CD4-positive, alpha-beta T cell treated with Interleukin-6 for 4 hours (primary cell): ENCODE measurements at regions not wholly inside any gene's neighbourhood (a gene's known extent, or its start where the extent isn't known, plus 50 kb on each side); places are given as distances from the start of the nearest gene placed in this dataset.
"Not testable (repeated sequence)": the region's sequence is repeated elsewhere in the genome, so short reads cannot be mapped to it uniquely, and the experiment has no call there.

Experiments
- DNase-seq: peaks from one replicate; pipeline ENCODE4 v3.0.0-alpha.2; 2020; ENCODE audit warnings: mixed read lengths

- DNase-seq, result no peak
Observed at GRCh38 chr12:124651516-124652273, 84.3 kb upstream of the NCOR2 start.

GRCh38 chr12:124650912-124651311 is 83.5 kb upstream of the NCOR2 start:
- no peak for DNase-seq

GRCh38 chr12:124648710-124649384 is 81.4 kb upstream of the NCOR2 start:
- DNase-seq, result no peak

- no peak for DNase-seq
Observed at GRCh38 chr12:124647316-124647715, 79.9 kb upstream of the NCOR2 start.

GRCh38 chr12:124646385-124647230 is 79.2 kb upstream of the NCOR2 start:
- peak; percentile 21 for DNase-seq

GRCh38 chr12:124645530-124646244 is 78.3 kb upstream of the NCOR2 start:
- DNase-seq, result no peak

- not testable (repeated sequence) for DNase-seq
Observed at GRCh38 chr12:124643768-124644167, 76.4 kb upstream of the NCOR2 start.

GRCh38 chr12:124642105-124642504 is 74.7 kb upstream of the NCOR2 start:
- no peak for DNase-seq

GRCh38 chr12:124641591-124641990 is 74.2 kb upstream of the NCOR2 start:
- DNase-seq, result no peak

GRCh38 chr12:124640056-124640455 is 72.6 kb upstream of the NCOR2 start:
- no peak for DNase-seq

GRCh38 chr12:124639122-124639806 is 71.9 kb upstream of the NCOR2 start:
- DNase-seq, result no peak

- DNase-seq, result no peak
Observed at GRCh38 chr12:124637581-124637981, 70.2 kb upstream of the NCOR2 start.

GRCh38 chr12:124637163-124637562 is 69.8 kb upstream of the NCOR2 start:
- DNase-seq, result no peak

- DNase-seq, result peak; percentile 59
Observed at GRCh38 chr12:124636138-124636978, 68.9 kb upstream of the NCOR2 start.

- no peak for DNase-seq
Observed at GRCh38 chr12:124635316-124635715, 67.9 kb upstream of the NCOR2 start.

- no peak for DNase-seq
Observed at GRCh38 chr12:124633365-124634362, 66.3 kb upstream of the NCOR2 start.

- no peak for DNase-seq
Observed at GRCh38 chr12:124632519-124632984, 65.1 kb upstream of the NCOR2 start.

GRCh38 chr12:124631681-124632256 is 64.4 kb upstream of the NCOR2 start:
- no peak for DNase-seq

- no peak for DNase-seq
Observed at GRCh38 chr12:124630791-124631313, 63.4 kb upstream of the NCOR2 start.
